ENCODE measurements at regions not wholly inside any gene's neighbourhood (a gene's known extent, or its start where the extent isn't known, plus 50 kb on each side); places are given as distances from the start of the nearest gene placed in this dataset.

DNA sequence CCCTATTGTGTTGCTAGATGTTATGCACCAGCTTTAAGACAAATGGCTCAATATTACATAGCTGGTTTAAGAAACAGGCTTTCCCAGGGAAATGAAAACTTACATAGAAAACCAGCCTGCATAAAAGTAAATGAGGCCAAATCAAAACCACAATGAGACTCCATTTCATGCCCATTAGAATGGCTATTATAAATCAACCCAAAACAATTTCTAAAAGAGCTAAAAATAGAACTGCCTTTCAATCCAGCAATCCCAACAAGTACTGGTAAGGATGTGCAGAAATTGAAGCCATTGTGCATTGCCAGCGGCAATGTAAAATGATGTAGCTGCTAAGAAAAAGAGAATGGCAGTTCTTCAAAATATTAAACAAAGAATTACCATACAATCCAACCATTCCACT lies 1170.0 kb upstream of the CDH9 start:
- H3K9me3 ChIP-seq, result no peaks in the 10 kb centered on the region
- H3K4me1 ChIP-seq, result no peaks in the 10 kb centered on the region
- intact Hi-C loops (cut with DNase I), result no loop called here
- TF ChIP-seq POLR2AphosphoS5 (IDR thresholded peaks at IDR 0.05; ENCODE audit: insufficient read depth in 1 of 2, low read depth in 1 of 2), result no peak
- no peak overlapping the region for H3K4me3 ChIP-seq
- H3K27me3 ChIP-seq, result no peaks in the 10 kb centered on the region
- DNase-seq (ENCODE audit: extremely low spot score in 2 of 2), result no peak
- no peak overlapping the region for H3K27ac ChIP-seq
- no peaks in the 10 kb centered on the region for H3K36me3 ChIP-seq

- H3K36me3 ChIP-seq, result no peaks in the 10 kb centered on the region
- no peaks in the 10 kb centered on the region for H3K9me3 ChIP-seq
- H3K4me1 ChIP-seq, result no peaks in the 10 kb centered on the region
- TF ChIP-seq, protein P1, sequence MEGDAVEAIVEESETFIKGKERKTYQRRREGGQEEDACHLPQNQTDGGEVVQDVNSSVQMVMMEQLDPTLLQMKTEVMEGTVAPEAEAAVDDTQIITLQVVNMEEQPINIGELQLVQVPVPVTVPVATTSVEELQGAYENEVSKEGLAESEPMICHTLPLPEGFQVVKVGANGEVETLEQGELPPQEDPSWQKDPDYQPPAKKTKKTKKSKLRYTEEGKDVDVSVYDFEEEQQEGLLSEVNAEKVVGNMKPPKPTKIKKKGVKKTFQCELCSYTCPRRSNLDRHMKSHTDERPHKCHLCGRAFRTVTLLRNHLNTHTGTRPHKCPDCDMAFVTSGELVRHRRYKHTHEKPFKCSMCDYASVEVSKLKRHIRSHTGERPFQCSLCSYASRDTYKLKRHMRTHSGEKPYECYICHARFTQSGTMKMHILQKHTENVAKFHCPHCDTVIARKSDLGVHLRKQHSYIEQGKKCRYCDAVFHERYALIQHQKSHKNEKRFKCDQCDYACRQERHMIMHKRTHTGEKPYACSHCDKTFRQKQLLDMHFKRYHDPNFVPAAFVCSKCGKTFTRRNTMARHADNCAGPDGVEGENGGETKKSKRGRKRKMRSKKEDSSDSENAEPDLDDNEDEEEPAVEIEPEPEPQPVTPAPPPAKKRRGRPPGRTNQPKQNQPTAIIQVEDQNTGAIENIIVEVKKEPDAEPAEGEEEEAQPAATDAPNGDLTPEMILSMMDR (IDR thresholded peaks at IDR 0.05), result no peak
- TF ChIP-seq POLR2A (IDR thresholded peaks at IDR 0.05) (no peak), POLR2AphosphoS5 (IDR thresholded peaks at IDR 0.05; ENCODE audit: insufficient read depth in 1 of 2, low read depth in 1 of 2) (no peak)
- no peak for DNase-seq (ENCODE audit: extremely low spot score in 2 of 2)
- no peak overlapping the region for H3K27ac ChIP-seq
- intact Hi-C loops (cut with DNase I), result no loop called here
- no peaks in the 10 kb centered on the region for H3K27me3 ChIP-seq
- no peak overlapping the region for H3K4me3 ChIP-seq
These were observed 1151.6 kb upstream of the CDH9 start for GRCh38 chr5:28190011-28190410.

DNA sequence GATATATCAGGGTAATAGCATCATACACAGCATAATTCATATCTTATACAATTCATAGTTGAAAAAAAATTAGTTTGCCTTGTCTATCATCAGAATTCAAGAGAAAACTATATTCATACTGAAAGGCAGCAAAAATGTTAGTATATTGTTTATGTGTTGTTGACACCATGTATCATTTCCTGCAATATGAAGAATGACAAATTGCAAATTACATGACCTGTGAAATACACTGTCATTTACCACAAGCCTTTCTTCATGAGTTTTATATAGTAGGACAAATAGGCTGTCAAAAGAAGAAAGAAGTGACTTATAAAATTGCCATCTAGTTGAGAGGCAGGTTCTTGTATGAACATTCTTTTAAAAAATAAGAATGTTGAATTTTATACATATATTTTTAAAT lies 1136.3 kb upstream of the CDH9 start:
- no peaks in the 10 kb centered on the region for H3K9me3 ChIP-seq
- DNase-seq (ENCODE audit: extremely low spot score in 2 of 2), result no peak
- TF ChIP-seq POLR2A (IDR thresholded peaks at IDR 0.05), result no peak
- TF ChIP-seq POLR2AphosphoS5 (IDR thresholded peaks at IDR 0.05; ENCODE audit: insufficient read depth in 1 of 2, low read depth in 1 of 2), result no peak
- TF ChIP-seq, protein P1 (IDR thresholded peaks at IDR 0.05), result no peak
- H3K36me3 ChIP-seq, result no peaks in the 10 kb centered on the region
- H3K4me3 ChIP-seq, result no peak overlapping the region
- H3K27ac ChIP-seq, result no peak overlapping the region
- no peaks in the 10 kb centered on the region for H3K4me1 ChIP-seq
- intact Hi-C loops (cut with DNase I), result no loop called here
- no peaks in the 10 kb centered on the region for H3K27me3 ChIP-seq

GRCh38 chr5:28165096-28165495 lies 1126.7 kb upstream of the CDH9 start:
- Histone ChIP-seq H3K27me3 (no peaks in the 10 kb centered on the region), H3K4me3 (no peak overlapping the region), H3K36me3 (no peaks in the 10 kb centered on the region), H3K9me3 (no peaks in the 10 kb centered on the region), H3K27ac (no peak overlapping the region), H3K4me1 (no peaks in the 10 kb centered on the region)
- intact Hi-C loops (cut with DNase I), result no loop called here
- no peak for DNase-seq (ENCODE audit: extremely low spot score in 2 of 2)
- TF ChIP-seq POLR2A (IDR thresholded peaks at IDR 0.05) (no peak), POLR2AphosphoS5 (IDR thresholded peaks at IDR 0.05; ENCODE audit: insufficient read depth in 1 of 2, low read depth in 1 of 2) (no peak)
- TF ChIP-seq, protein P1 (IDR thresholded peaks at IDR 0.05), result no peak

DNA sequence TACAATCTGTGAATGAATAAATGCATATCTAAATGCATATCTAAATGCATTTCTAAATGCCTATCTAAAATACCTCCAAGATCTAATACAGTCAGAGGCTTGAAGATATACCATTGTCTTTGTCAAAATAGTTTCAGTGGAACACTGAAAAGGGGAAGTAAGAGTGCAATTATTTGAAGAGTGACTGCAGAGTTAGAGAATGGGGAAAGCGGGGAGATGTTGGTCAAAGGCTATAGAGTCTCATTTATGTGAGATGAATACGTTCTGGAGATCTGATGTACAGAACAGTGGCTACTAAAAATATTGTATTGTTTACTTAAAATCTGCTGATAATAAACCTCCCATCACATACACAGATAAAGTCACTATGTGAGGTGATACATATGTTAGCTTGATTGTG lies 1126.2 kb upstream of the CDH9 start:
- TF ChIP-seq, protein P1 (IDR thresholded peaks at IDR 0.05), result no peak
- no peak for TF ChIP-seq POLR2A (IDR thresholded peaks at IDR 0.05)
- TF ChIP-seq POLR2AphosphoS5 (IDR thresholded peaks at IDR 0.05; ENCODE audit: insufficient read depth in 1 of 2, low read depth in 1 of 2), result no peak
- H3K4me3 ChIP-seq, result no peak overlapping the region
- H3K27ac ChIP-seq, result no peak overlapping the region
- no peaks in the 10 kb centered on the region for H3K9me3 ChIP-seq
- intact Hi-C loops (cut with DNase I), result no loop called here
- DNase-seq (ENCODE audit: extremely low spot score in 2 of 2), result no peak
- H3K36me3 ChIP-seq, result no peaks in the 10 kb centered on the region
- no peaks in the 10 kb centered on the region for H3K4me1 ChIP-seq
- H3K27me3 ChIP-seq, result no peaks in the 10 kb centered on the region

DNA sequence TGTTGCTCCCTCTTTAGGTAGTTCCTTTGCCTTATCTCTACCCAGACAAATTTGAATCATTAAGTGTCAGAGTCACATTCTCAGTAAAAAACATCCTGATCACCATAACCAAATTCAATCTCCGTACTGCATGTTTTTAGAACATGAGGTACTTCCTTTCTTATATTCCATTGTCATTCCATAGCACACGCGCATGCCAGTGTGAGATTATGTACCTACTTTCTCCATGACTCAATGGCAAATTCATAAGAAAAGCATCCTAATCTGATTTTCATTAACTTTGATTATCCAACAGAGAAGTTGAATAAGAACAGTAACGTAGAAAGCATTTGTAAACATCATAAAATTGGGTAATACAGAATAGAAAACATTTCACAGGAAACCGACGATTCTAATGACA lies 1118.6 kb upstream of the CDH9 start:
- no peaks in the 10 kb centered on the region for H3K4me1 ChIP-seq
- no peak overlapping the region for H3K27ac ChIP-seq
- H3K9me3 ChIP-seq, result no peaks in the 10 kb centered on the region
- H3K36me3 ChIP-seq, result no peaks in the 10 kb centered on the region
- H3K27me3 ChIP-seq, result no peaks in the 10 kb centered on the region
- no peak for TF ChIP-seq POLR2A (IDR thresholded peaks at IDR 0.05)
- TF ChIP-seq POLR2AphosphoS5 (IDR thresholded peaks at IDR 0.05; ENCODE audit: insufficient read depth in 1 of 2, low read depth in 1 of 2), result no peak
- TF ChIP-seq, protein P1 (IDR thresholded peaks at IDR 0.05), result no peak
- H3K4me3 ChIP-seq, result no peak overlapping the region
- intact Hi-C loops (cut with DNase I), result no loop called here
- no peak for DNase-seq (ENCODE audit: extremely low spot score in 2 of 2)
